Neural crest cell (in vitro differentiated cells): ENCODE measurements at regions not wholly inside any gene's neighbourhood (a gene's known extent, or its start where the extent isn't known, plus 50 kb on each side); places are given as distances from the start of the nearest gene placed in this dataset.
A peak's percentile ranks its signal among the peaks of the same experiment; 100 is the strongest.

Experiments
- DNase-seq: peaks from one replicate; pipeline ENCODE4 v3.0.0; 2021; ENCODE audit warnings: low read depth, mixed read lengths, low spot score
- H3K27ac Mint-ChIP-seq: one replicate; pipeline ENCODE4 v1.8.0; 2021; ENCODE audit warnings: mild to moderate bottlenecking, mixed read lengths; ENCODE audit not compliant: unreplicated experiment
- H3K27me3 Mint-ChIP-seq: 2 replicates; pipeline ENCODE4 v1.8.0; 2021; ENCODE audit warnings: low read depth, mild to moderate bottlenecking, mixed read lengths
- H3K36me3 Mint-ChIP-seq: 2 replicates; pipeline ENCODE4 v1.8.0; 2021; ENCODE audit warnings: low read depth, mild to moderate bottlenecking, mixed read lengths
- H3K4me1 Mint-ChIP-seq: 2 replicates; pipeline ENCODE4 v1.8.0; 2021; ENCODE audit warnings: mixed read lengths
- H3K4me3 Mint-ChIP-seq: one replicate; pipeline ENCODE4 v1.8.0; 2021; ENCODE audit warnings: mild to moderate bottlenecking, mixed read lengths
- H3K9me3 Mint-ChIP-seq: 2 replicates; pipeline ENCODE4 v1.8.0; 2021; ENCODE audit warnings: mixed read lengths
- CTCF ChIP-seq: fragments of 200-600 bp; sonication (generic); conservative IDR thresholded peaks from 2 replicates; pipeline ENCODE4 v1.5.0; 2021; ENCODE audit warnings: antibody characterized with exemption, mild to moderate bottlenecking

DNA sequence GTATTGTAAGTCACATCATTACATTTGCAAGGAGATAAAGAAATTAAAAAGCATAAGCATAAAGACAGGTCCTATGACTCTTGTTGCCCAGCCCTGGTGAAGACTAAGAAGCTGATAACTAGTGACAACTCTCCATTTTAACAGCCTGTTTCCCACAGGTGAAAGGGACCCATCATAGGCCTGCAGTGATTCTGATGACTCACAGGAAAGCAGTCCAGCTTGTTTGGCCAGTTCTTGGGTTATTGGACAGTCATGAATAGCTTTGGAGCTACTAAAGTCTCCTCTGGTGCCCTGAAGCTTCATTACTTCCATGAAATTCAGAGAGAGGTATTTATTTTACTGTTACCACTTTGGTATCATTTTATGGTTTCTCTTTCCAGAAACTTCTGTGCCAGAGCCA is 55.5 kb upstream of the DYRK2 start:
- peaks cover 5% of the 10 kb centered on the region for H3K9me3 Mint-ChIP-seq
- H3K27me3 Mint-ChIP-seq, result no peaks in the 10 kb centered on the region
- TF ChIP-seq CTCF, result no peak
- no peak for DNase-seq
- no peak overlapping the region for H3K27ac Mint-ChIP-seq
- no peaks in the 10 kb centered on the region for H3K4me1 Mint-ChIP-seq
- H3K4me3 Mint-ChIP-seq, result no peak overlapping the region
- peaks cover 4% of the 10 kb centered on the region for H3K36me3 Mint-ChIP-seq

GRCh38 chr12:67593461-67594330 is 54.8 kb upstream of the DYRK2 start:
- Mint-ChIP-seq H3K9me3 (peaks cover 7% of the 10 kb centered on the region), H3K4me3 (no peak overlapping the region), H3K36me3 (peaks cover 4% of the 10 kb centered on the region), H3K27ac (peak overlapping the region; percentile 39), H3K27me3 (no peaks in the 10 kb centered on the region), H3K4me1 (no peaks in the 10 kb centered on the region)
- no peak for DNase-seq
- no peak for TF ChIP-seq CTCF

GRCh38 chr12:67594888-67595287 is 53.7 kb upstream of the DYRK2 start:
- peaks cover 4% of the 10 kb centered on the region for H3K36me3 Mint-ChIP-seq
- no peak overlapping the region for H3K27ac Mint-ChIP-seq
- TF ChIP-seq CTCF, result no peak
- H3K27me3 Mint-ChIP-seq, result no peaks in the 10 kb centered on the region
- no peak for DNase-seq
- no peak overlapping the region for H3K4me3 Mint-ChIP-seq
- peaks cover 10% of the 10 kb centered on the region for H3K9me3 Mint-ChIP-seq
- no peaks in the 10 kb centered on the region for H3K4me1 Mint-ChIP-seq

- H3K36me3 Mint-ChIP-seq, result peaks cover 4% of the 10 kb centered on the region
- H3K27ac Mint-ChIP-seq, result no peak overlapping the region
- H3K9me3 Mint-ChIP-seq, result peaks cover 10% of the 10 kb centered on the region
- no peaks in the 10 kb centered on the region for H3K27me3 Mint-ChIP-seq
- no peak for DNase-seq
- H3K4me1 Mint-ChIP-seq, result no peaks in the 10 kb centered on the region
- H3K4me3 Mint-ChIP-seq, result no peak overlapping the region
- TF ChIP-seq CTCF, result no peak
Observed at GRCh38 chr12:67595365-67595764, 53.2 kb upstream of the DYRK2 start.

DNA sequence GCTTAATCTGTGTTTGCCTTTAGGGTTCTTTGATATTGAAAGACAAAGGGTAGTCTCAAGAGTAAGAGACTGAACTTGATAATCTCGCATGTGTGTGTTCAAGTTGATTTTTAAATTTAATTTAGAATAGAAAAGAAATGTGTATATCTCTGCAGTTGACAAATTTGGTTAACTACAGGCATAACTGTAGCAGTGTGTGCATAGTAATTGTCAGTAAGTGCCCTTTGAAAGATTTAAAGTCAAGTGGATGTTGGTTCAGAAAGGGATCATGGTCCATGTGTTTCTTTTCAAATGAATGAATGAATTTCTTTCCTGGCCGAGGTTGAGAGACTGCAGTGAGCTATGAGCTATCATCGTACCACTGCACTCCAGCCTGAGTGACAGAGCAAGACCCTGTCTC is 49.9 kb upstream of the DYRK2 start:
- H3K27me3 Mint-ChIP-seq, result no peaks in the 10 kb centered on the region
- peaks cover 7% of the 10 kb centered on the region for H3K9me3 Mint-ChIP-seq
- no peak overlapping the region for H3K4me3 Mint-ChIP-seq
- no peak for DNase-seq
- no peaks in the 10 kb centered on the region for H3K4me1 Mint-ChIP-seq
- peaks cover 4% of the 10 kb centered on the region for H3K36me3 Mint-ChIP-seq
- TF ChIP-seq CTCF, result no peak
- H3K27ac Mint-ChIP-seq, result no peak overlapping the region
